ENCODE measurements at regions not wholly inside any gene's neighbourhood (a gene's known extent, or its start where the extent isn't known, plus 50 kb on each side); places are given as distances from the start of the nearest gene placed in this dataset.

GRCh38 chr13:103130146-103130545 is 63.9 kb upstream of the SLC10A2 start:
- TF ChIP-seq MYC (IDR thresholded peaks at IDR 0.05; ENCODE audit: low read depth, low read length) (no peak), POLR2A (IDR thresholded peaks at IDR 0.05; ENCODE audit: extremely low read depth, insufficient read length) (no peak), CTCF (IDR thresholded peaks at IDR 0.05; ENCODE audit: low read depth, low read length) (no peak), MAX (IDR thresholded peaks at IDR 0.05; ENCODE audit: low read depth, low read length) (no peak)
- H3K4me3 ChIP-seq (ENCODE audit: low read depth, low read length) = no peak overlapping the region
- DNase-seq (ENCODE audit: low read depth) = no peak

Data from NB4 (cell line).